ENCODE measurements at regions not wholly inside any gene's neighbourhood (a gene's known extent, or its start where the extent isn't known, plus 50 kb on each side); places are given as distances from the start of the nearest gene placed in this dataset.

GRCh38 chrX:39899856-39900776, 197.6 kb downstream of the BCOR start:
- Histone ChIP-seq H3K9me3 (ENCODE audit: insufficient read depth, low read length) (no peaks in the 10 kb centered on the region), H3K27me3 (ENCODE audit: insufficient read depth, insufficient read length) (peaks cover 39% of the 10 kb centered on the region), H3K36me3 (ENCODE audit: insufficient read depth, insufficient read length, low read length) (no peaks in the 10 kb centered on the region), H3K9ac (ENCODE audit: insufficient read length, low read depth) (peak overlapping the region; percentile 21), H3K4me1 (ENCODE audit: insufficient read depth, insufficient read length) (peaks cover 17% of the 10 kb centered on the region), H3K4me3 (ENCODE audit: insufficient read length, low read depth) (peak overlapping the region; percentile 15)
- no peak for TF ChIP-seq ZNF274 (IDR thresholded peaks at IDR 0.05; ENCODE audit: low read depth, low read length)
- DNase-seq (ENCODE audit: low read depth, low spot score) = no peak

- Histone ChIP-seq H3K4me3 (ENCODE audit: insufficient read length, low read depth) (peak overlapping the region; percentile 15), H3K9ac (ENCODE audit: insufficient read length, low read depth) (peak overlapping the region; percentile 51), H3K36me3 (ENCODE audit: insufficient read depth, insufficient read length, low read length) (no peaks in the 10 kb centered on the region), H3K27me3 (ENCODE audit: insufficient read depth, insufficient read length) (peaks cover 39% of the 10 kb centered on the region), H3K4me1 (ENCODE audit: insufficient read depth, insufficient read length) (peaks cover 19% of the 10 kb centered on the region), H3K9me3 (ENCODE audit: insufficient read depth, low read length) (no peaks in the 10 kb centered on the region)
- DNase-seq (ENCODE audit: low read depth, low spot score) = no peak
- TF ChIP-seq YY1 (IDR thresholded peaks at IDR 0.05; ENCODE audit: insufficient read depth, insufficient read length) = no peak
- TF ChIP-seq ZNF274 (IDR thresholded peaks at IDR 0.05; ENCODE audit: low read depth, low read length) = no peak
- no peak for TF ChIP-seq SUZ12 (IDR thresholded peaks at IDR 0.05; ENCODE audit: extremely low read depth, insufficient read depth, insufficient read length)
These were observed 197.0 kb downstream of the BCOR start for GRCh38 chrX:39900777-39901170.

DNA sequence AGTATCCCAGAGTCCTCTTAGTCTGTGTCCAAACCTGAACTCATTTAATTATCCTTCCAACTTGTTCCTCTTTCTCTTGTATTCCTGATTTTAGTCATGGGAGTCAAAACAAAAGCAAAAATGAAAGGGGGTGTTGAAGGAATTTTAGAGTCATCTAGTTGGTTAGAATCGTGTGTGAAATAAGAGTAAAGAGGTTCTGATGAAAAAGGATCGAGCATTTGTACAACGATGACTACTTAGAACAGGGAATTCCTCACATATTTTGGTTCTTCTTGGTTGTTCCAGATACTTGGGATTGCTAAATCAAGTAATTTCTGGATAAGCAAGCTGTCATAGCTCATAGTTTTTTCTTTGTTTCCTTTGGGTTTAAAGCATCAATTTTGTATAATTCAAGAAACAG, 194.4 kb downstream of the BCOR start:
- Histone ChIP-seq H3K4me3 (ENCODE audit: insufficient read length, low read depth) (no peak overlapping the region), H3K9ac (ENCODE audit: insufficient read length, low read depth) (no peak overlapping the region), H3K27me3 (ENCODE audit: insufficient read depth, insufficient read length) (peaks cover 37% of the 10 kb centered on the region), H3K9me3 (ENCODE audit: insufficient read depth, low read length) (no peaks in the 10 kb centered on the region), H3K4me1 (ENCODE audit: insufficient read depth, insufficient read length) (peaks cover 22% of the 10 kb centered on the region), H3K36me3 (ENCODE audit: insufficient read depth, insufficient read length, low read length) (no peaks in the 10 kb centered on the region)
- DNase-seq (ENCODE audit: low read depth, low spot score) = no peak
- TF ChIP-seq YY1 (IDR thresholded peaks at IDR 0.05; ENCODE audit: insufficient read depth, insufficient read length) = no peak
- TF ChIP-seq SUZ12 (IDR thresholded peaks at IDR 0.05; ENCODE audit: extremely low read depth, insufficient read depth, insufficient read length) = no peak
- no peak for TF ChIP-seq ZNF274 (IDR thresholded peaks at IDR 0.05; ENCODE audit: low read depth, low read length)

GRCh38 chrX:39903937-39904336, 193.8 kb downstream of the BCOR start:
- Histone ChIP-seq H3K9ac (ENCODE audit: insufficient read length, low read depth) (no peak overlapping the region), H3K4me1 (ENCODE audit: insufficient read depth, insufficient read length) (peaks cover 24% of the 10 kb centered on the region), H3K9me3 (ENCODE audit: insufficient read depth, low read length) (no peaks in the 10 kb centered on the region), H3K36me3 (ENCODE audit: insufficient read depth, insufficient read length, low read length) (no peaks in the 10 kb centered on the region), H3K4me3 (ENCODE audit: insufficient read length, low read depth) (no peak overlapping the region), H3K27me3 (ENCODE audit: insufficient read depth, insufficient read length) (peaks cover 37% of the 10 kb centered on the region)
- TF ChIP-seq ZNF274 (IDR thresholded peaks at IDR 0.05; ENCODE audit: low read depth, low read length) (no peak), SUZ12 (IDR thresholded peaks at IDR 0.05; ENCODE audit: extremely low read depth, insufficient read depth, insufficient read length) (no peak), YY1 (IDR thresholded peaks at IDR 0.05; ENCODE audit: insufficient read depth, insufficient read length) (no peak)
- no peak for DNase-seq (ENCODE audit: low read depth, low spot score)

GRCh38 chrX:39904816-39905537, 192.8 kb downstream of the BCOR start:
- Histone ChIP-seq H3K27me3 (ENCODE audit: insufficient read depth, insufficient read length) (peaks cover 32% of the 10 kb centered on the region), H3K4me3 (ENCODE audit: insufficient read length, low read depth) (no peak overlapping the region), H3K36me3 (ENCODE audit: insufficient read depth, insufficient read length, low read length) (no peaks in the 10 kb centered on the region), H3K9me3 (ENCODE audit: insufficient read depth, low read length) (no peaks in the 10 kb centered on the region), H3K4me1 (ENCODE audit: insufficient read depth, insufficient read length) (peaks cover 28% of the 10 kb centered on the region), H3K9ac (ENCODE audit: insufficient read length, low read depth) (no peak overlapping the region)
- no peak for TF ChIP-seq ZNF274 (IDR thresholded peaks at IDR 0.05; ENCODE audit: low read depth, low read length)
- no peak for TF ChIP-seq SUZ12 (IDR thresholded peaks at IDR 0.05; ENCODE audit: extremely low read depth, insufficient read depth, insufficient read length)
- no peak for TF ChIP-seq YY1 (IDR thresholded peaks at IDR 0.05; ENCODE audit: insufficient read depth, insufficient read length)
- DNase-seq (ENCODE audit: low read depth, low spot score) = no peak

GRCh38 chrX:39905538-39905891, 192.2 kb downstream of the BCOR start:
- Histone ChIP-seq H3K9me3 (ENCODE audit: insufficient read depth, low read length) (no peaks in the 10 kb centered on the region), H3K4me3 (ENCODE audit: insufficient read length, low read depth) (no peak overlapping the region), H3K4me1 (ENCODE audit: insufficient read depth, insufficient read length) (peaks cover 32% of the 10 kb centered on the region), H3K27me3 (ENCODE audit: insufficient read depth, insufficient read length) (peaks cover 28% of the 10 kb centered on the region), H3K9ac (ENCODE audit: insufficient read length, low read depth) (no peak overlapping the region), H3K36me3 (ENCODE audit: insufficient read depth, insufficient read length, low read length) (no peaks in the 10 kb centered on the region)
- no peak for DNase-seq (ENCODE audit: low read depth, low spot score)
- TF ChIP-seq SUZ12 (IDR thresholded peaks at IDR 0.05; ENCODE audit: extremely low read depth, insufficient read depth, insufficient read length) (no peak), YY1 (IDR thresholded peaks at IDR 0.05; ENCODE audit: insufficient read depth, insufficient read length) (no peak), ZNF274 (IDR thresholded peaks at IDR 0.05; ENCODE audit: low read depth, low read length) (no peak)

- Histone ChIP-seq H3K36me3 (ENCODE audit: insufficient read depth, insufficient read length, low read length) (no peaks in the 10 kb centered on the region), H3K4me3 (ENCODE audit: insufficient read length, low read depth) (no peak overlapping the region), H3K27me3 (ENCODE audit: insufficient read depth, insufficient read length) (peaks cover 28% of the 10 kb centered on the region), H3K4me1 (ENCODE audit: insufficient read depth, insufficient read length) (peaks cover 34% of the 10 kb centered on the region), H3K9me3 (ENCODE audit: insufficient read depth, low read length) (no peaks in the 10 kb centered on the region), H3K9ac (ENCODE audit: insufficient read length, low read depth) (no peak overlapping the region)
- TF ChIP-seq SUZ12 (IDR thresholded peaks at IDR 0.05; ENCODE audit: extremely low read depth, insufficient read depth, insufficient read length) (no peak), ZNF274 (IDR thresholded peaks at IDR 0.05; ENCODE audit: low read depth, low read length) (no peak)
- no peak for DNase-seq (ENCODE audit: low read depth, low spot score)
These were observed 191.8 kb downstream of the BCOR start for GRCh38 chrX:39905946-39906345.

All from NT2/D1 (cell line).